IMR-90 (cell line): ENCODE measurements at regions not wholly inside any gene's neighbourhood (a gene's known extent, or its start where the extent isn't known, plus 50 kb on each side); places are given as distances from the start of the nearest gene placed in this dataset.

Experiments
- ATAC-seq: fragments of 200-7000 bp; cut with Tn5 transposase; 2 replicates; pipeline ENCODE4 v1.9.1; 2020; ENCODE audit warnings: low read depth, mild to moderate bottlenecking, moderate library complexity
- BruUV-seq: library from RNA; stranded (reverse); fragments of 400-500 nt; replicated peaks from 2 replicates; lab custom pipeline; 2021; lab: Mats Ljungman, UMichigan
- CTCF ChIA-PET: fragments of 300-600 bp; formaldehyde crosslinking; extraction: SDS; loops from one replicate; lab custom pipeline; 2021; ENCODE audit warnings: antibody characterized with exemption; lab: Yijun Ruan, JAX
- POLR2A ChIA-PET: fragments of 300-600 bp; sonication (Branson Sonifier 250); formaldehyde crosslinking; loops from one replicate; lab custom pipeline; 2022; ENCODE audit warnings: antibody characterized with exemption; ENCODE audit not compliant: unreplicated experiment; lab: Charles Lee
- DNase-seq: peaks from one replicate; pipeline ENCODE4 v3.0.0; 2013
- H2AFZ ChIP-seq: replicated peaks from 2 replicates; pipeline ENCODE3; 2013; ENCODE audit warnings: low read length, mild to moderate bottlenecking; ENCODE audit not compliant: poor library complexity
- H2AK5ac ChIP-seq: 2 replicates; pipeline ENCODE4 v1.6.1; 2013; ENCODE audit warnings: low read depth, low read length, inconsistent platforms
- H2AK9ac ChIP-seq: replicated peaks from 2 replicates; pipeline ENCODE3; 2013; ENCODE audit warnings: mild to moderate bottlenecking, low read depth, low read length, moderate library complexity; ENCODE audit not compliant: poor library complexity
- H2BK120ac ChIP-seq: 2 replicates; pipeline ENCODE4 v1.6.1; 2013; ENCODE audit warnings: low read depth, low read length, inconsistent platforms
- H2BK15ac ChIP-seq: 3 replicates; pipeline ENCODE4 v1.6.1; 2013; ENCODE audit warnings: low read depth, low read length, inconsistent platforms
- H2BK20ac ChIP-seq: 2 replicates; pipeline ENCODE4 v1.6.1; 2013; ENCODE audit warnings: low read depth, mild to moderate bottlenecking, inconsistent platforms, low read length, moderate library complexity
- H2BK5ac ChIP-seq: 2 replicates; pipeline ENCODE4 v1.6.1; 2013; ENCODE audit warnings: mild to moderate bottlenecking, low read depth, low read length, inconsistent platforms; ENCODE audit not compliant: poor library complexity, severe bottlenecking
- H3K14ac ChIP-seq: replicated peaks from 2 replicates; pipeline ENCODE4 v1.6.1; 2013; ENCODE audit warnings: low read depth, low read length, inconsistent platforms
- H3K18ac ChIP-seq: 2 replicates; pipeline ENCODE4 v1.6.1; 2013; ENCODE audit warnings: low read depth, low read length, control low read depth
- H3K23ac ChIP-seq: 2 replicates; pipeline ENCODE4 v1.6.1; 2013; ENCODE audit warnings: low read depth, low read length, inconsistent platforms
- H3K27ac ChIP-seq: 2 replicates; pipeline ENCODE4 v1.5.1; 2013; ENCODE audit warnings: mild to moderate bottlenecking, control low read depth, low read length; ENCODE audit not compliant: insufficient read depth
- H3K27me3 ChIP-seq: 2 replicates; pipeline ENCODE4 v1.6.1; 2013; ENCODE audit warnings: low read length; ENCODE audit not compliant: control insufficient read depth, insufficient read depth
- H3K36me3 ChIP-seq: 2 replicates; pipeline ENCODE4 v1.6.1; 2013; ENCODE audit warnings: low read length, mixed read lengths; ENCODE audit not compliant: control insufficient read depth, insufficient read depth
- H3K4ac ChIP-seq: 2 replicates; pipeline ENCODE4 v1.6.1; 2013; ENCODE audit warnings: low read depth, low read length, inconsistent platforms
- H3K4me1 ChIP-seq: 2 replicates; pipeline ENCODE4 v1.6.1; 2013; ENCODE audit warnings: low read length, mixed read lengths; ENCODE audit not compliant: control insufficient read depth, insufficient read depth
- H3K4me2 ChIP-seq: 2 replicates; pipeline ENCODE4 v1.6.1; 2013; ENCODE audit warnings: low read depth, mild to moderate bottlenecking, control low read depth, low read length, moderate library complexity
- H3K4me3 ChIP-seq: 2 replicates; pipeline ENCODE4 v1.5.1; 2013; ENCODE audit warnings: low read depth, mild to moderate bottlenecking, control low read depth, low read length, moderate library complexity; ENCODE audit not compliant: insufficient read depth
- H3K56ac ChIP-seq: 2 replicates; pipeline ENCODE4 v1.6.1; 2013; ENCODE audit warnings: low read length, inconsistent platforms; ENCODE audit not compliant: insufficient read depth; ENCODE audit errors: extremely low read depth
- H3K79me1 ChIP-seq, 2 experiments: 2 replicates each; pipeline ENCODE4 v1.6.1; 2013; ENCODE audit warnings: low read length in 2 of 2, inconsistent platforms in 1 of 2, low read depth in 1 of 2
- H3K9ac ChIP-seq: 2 replicates; pipeline ENCODE4 v1.6.1; 2013; ENCODE audit warnings: low read depth, low read length, control low read depth
- H3K9me1 ChIP-seq: 2 replicates; pipeline ENCODE4 v1.6.1; 2013; ENCODE audit warnings: low read length, inconsistent platforms; ENCODE audit not compliant: insufficient read depth
- H3K9me3 ChIP-seq: 2 replicates; pipeline ENCODE4 v1.6.1; 2013; ENCODE audit warnings: low read length; ENCODE audit not compliant: control insufficient read depth, insufficient read depth
- H4K20me1 ChIP-seq: 2 replicates; pipeline ENCODE4 v1.6.1; 2013; ENCODE audit warnings: low read length, inconsistent platforms; ENCODE audit not compliant: insufficient read depth
- H4K5ac ChIP-seq: 2 replicates; pipeline ENCODE4 v1.6.1; 2013; ENCODE audit warnings: mild to moderate bottlenecking, low read depth, low read length, control low read depth
- H4K8ac ChIP-seq, 2 experiments: 2 replicates each; pipeline ENCODE4 v1.6.1; 2013; ENCODE audit warnings: low read depth in 2 of 2, low read length in 2 of 2, control low read depth in 1 of 2, inconsistent platforms in 1 of 2
- H4K91ac ChIP-seq: 2 replicates; pipeline ENCODE4 v1.6.1; 2013; ENCODE audit warnings: low read depth, low read length, inconsistent platforms; ENCODE audit not compliant: insufficient read depth
- BHLHE40 ChIP-seq: fragments of 150-350 bp; IDR thresholded peaks from 2 replicates; pipeline ENCODE4 v1.6.1; 2016; ENCODE audit warnings: mild to moderate bottlenecking, low read depth, low read length
- CEBPB ChIP-seq: IDR thresholded peaks from 2 replicates; pipeline ENCODE4 v1.6.1; 2012; ENCODE audit warnings: low read depth, low read length, improper control_type of control experiment
- CHD1 ChIP-seq: IDR thresholded peaks from 2 replicates; pipeline ENCODE4 v1.6.1; 2012; ENCODE audit warnings: low read depth, low read length, improper control_type of control experiment
- FOS ChIP-seq: fragments of 150-350 bp; IDR thresholded peaks from 2 replicates; pipeline ENCODE4 v1.6.1; 2016; ENCODE audit warnings: low read depth, low read length
- MAFK ChIP-seq: IDR thresholded peaks from 2 replicates; pipeline ENCODE4 v1.6.1; 2012; ENCODE audit warnings: low read depth, low read length, improper control_type of control experiment
- MAZ ChIP-seq: IDR thresholded peaks from 2 replicates; pipeline ENCODE4 v1.6.1; 2012; ENCODE audit warnings: low read depth, mild to moderate bottlenecking, low read length, improper control_type of control experiment, moderate library complexity, borderline replicate concordance
- MXI1 ChIP-seq: IDR thresholded peaks from 2 replicates; pipeline ENCODE4 v1.6.1; 2012; ENCODE audit warnings: low read depth, mild to moderate bottlenecking, low read length, moderate library complexity, borderline replicate concordance
- NFE2L2 ChIP-seq: fragments of 150-350 bp; IDR thresholded peaks from 2 replicates; pipeline ENCODE4 v1.6.1; 2016; ENCODE audit warnings: low read depth, mild to moderate bottlenecking, low read length
- POLR2A ChIP-seq: IDR thresholded peaks from 2 replicates; pipeline ENCODE4 v1.6.1; 2012; ENCODE audit warnings: mild to moderate bottlenecking, low read depth, low read length
- RAD21 ChIP-seq: IDR thresholded peaks from 2 replicates; pipeline ENCODE4 v1.6.1; 2012; ENCODE audit warnings: low read length, improper control_type of control experiment
- RCOR1 ChIP-seq: IDR thresholded peaks from 2 replicates; pipeline ENCODE4 v1.6.1; 2012; ENCODE audit warnings: mild to moderate bottlenecking, low read length, improper control_type of control experiment; ENCODE audit not compliant: insufficient replicate concordance
- RFX5 ChIP-seq: IDR thresholded peaks from 2 replicates; pipeline ENCODE4 v1.8.0; 2012; ENCODE audit warnings: low read depth, mild to moderate bottlenecking, low read length, moderate library complexity
- SMC3 ChIP-seq: fragments of 150-350 bp; IDR thresholded peaks from 2 replicates; pipeline ENCODE4 v1.6.1; 2016; ENCODE audit warnings: low read depth, mild to moderate bottlenecking, antibody characterized with exemption, low read length, moderate library complexity
- WGBS, 2 experiments: methylation state at CpG; one replicate each; pipeline versions ENCODE4 v1.1.5 to v1.1.7; 2013; ENCODE audit warnings: missing lambda C conversion rate in 2 of 2; ENCODE audit not compliant: insufficient read length in 1 of 2; ENCODE audit errors: extremely low coverage in 2 of 2; 5-methylcytosine and 5-hydroxymethylcytosine counted together
- dilution Hi-C: fragments of 300-500 bp; cut with HindIII; formaldehyde crosslinking; loops from one replicate; pipeline ENCODE4 v1.14.3; 2018; ENCODE audit warnings: low sequenced_read_pairs; ENCODE audit not compliant: unreplicated experiment
- in situ Hi-C: fragments of 300-500 bp; cut with MboI; formaldehyde crosslinking; loops from 3 replicates; pipeline ENCODE4 v1.14.3; 2019; ENCODE audit warnings: low sequenced_read_pairs, inconsistent platforms, mixed read lengths
- intact Hi-C: fragments of 100-400 bp; cut with micrococcal nuclease; formaldehyde crosslinking; loops from 2 replicates; pipeline ENCODE4 v1.10.0; 2022
- TF ChIP-seq, protein P1 (sequence below): fragments of 150-350 bp; IDR thresholded peaks from 2 replicates; pipeline ENCODE4 v1.6.1; 2017; ENCODE audit warnings: mild to moderate bottlenecking, antibody characterized with exemption, low read length, low read depth
- TF ChIP-seq, protein P2 (sequence below): conservative IDR thresholded peaks from 2 replicates; pipeline ENCODE4 v1.5.1; 2012; ENCODE audit warnings: mild to moderate bottlenecking, low read depth, low read length, improper control_type of control experiment
- TF ChIP-seq, protein P3 (sequence below): fragments of 150-350 bp; IDR thresholded peaks from 2 replicates; pipeline ENCODE4 v1.6.1; 2016; ENCODE audit warnings: low read depth, mild to moderate bottlenecking, low read length, moderate library complexity, borderline replicate concordance

DNA sequence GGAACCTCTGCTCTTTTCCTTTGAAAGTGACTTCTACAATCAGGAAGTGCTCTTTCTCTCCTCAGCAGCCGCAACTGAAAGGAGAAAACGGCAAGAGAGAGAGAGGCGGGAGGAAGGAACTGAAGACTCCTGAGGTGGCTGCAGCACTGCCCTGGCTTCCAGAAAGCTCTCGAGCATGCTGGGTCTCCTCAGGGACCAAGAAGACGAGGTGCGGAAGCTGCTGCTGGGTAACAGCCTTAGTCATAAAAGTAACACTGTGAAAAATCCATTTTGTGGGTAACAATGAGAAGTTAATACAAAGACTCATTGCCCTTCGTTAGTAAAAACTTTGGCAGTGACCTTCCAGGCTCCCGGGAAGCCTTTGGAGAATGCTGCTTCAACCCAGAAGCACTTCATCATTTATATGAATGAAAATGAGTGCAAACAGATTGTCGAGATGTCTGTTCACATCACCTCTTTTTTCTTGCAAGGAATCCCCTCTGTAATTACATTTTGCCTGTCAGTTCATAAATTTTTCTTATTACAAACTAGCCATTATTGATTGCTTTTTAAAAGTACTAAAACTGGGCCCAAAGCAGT, 473.4 kb downstream of the SOX6 start:
- BruUV-seq, result no TSS peak
- 0 out of 2 replicates have a peak overlapping the region, but pooled peaks have one; percentile 2 for H3K4ac ChIP-seq
- H2BK15ac ChIP-seq, result no peak overlapping the region
- WGBS, 2 experiments, result 50% methylated on average over 1 of the region's 9 CpGs; no CpG with 5 or more reads in 1 of the 2 experiments
- H2BK120ac ChIP-seq, result no peak overlapping the region
- ATAC-seq, result no peak
- no peak for DNase-seq
- H3K18ac ChIP-seq, result no peak overlapping the region
- H3K9me1 ChIP-seq, result peaks cover 5% of the 10 kb centered on the region; the same call in 1 of the 2 replicates
- H3K27me3 ChIP-seq, result peaks cover 3% of the 10 kb centered on the region; the same call in 1 of the 2 replicates
- H4K8ac ChIP-seq, result no peak overlapping the region
- dilution Hi-C loops (no loop called here), in situ Hi-C loops (no loop called here), intact Hi-C loops (no loop called here)
- no peak overlapping the region for H3K56ac ChIP-seq
- no peaks in the 10 kb centered on the region for H3K9me3 ChIP-seq
- no peak overlapping the region for H3K4me3 ChIP-seq
- H3K14ac ChIP-seq, result no peak overlapping the region
- TF ChIP-seq RAD21 (no peak), POLR2A (no peak), CEBPB (no peak), RFX5 (no peak), MXI1 (no peak), CHD1 (no peak), MAZ (no peak), RCOR1 (no peak), MAFK (no peak), FOS (no peak), BHLHE40 (no peak), SMC3 (no peak), NFE2L2 (no peak)
- TF ChIP-seq, protein P1, sequence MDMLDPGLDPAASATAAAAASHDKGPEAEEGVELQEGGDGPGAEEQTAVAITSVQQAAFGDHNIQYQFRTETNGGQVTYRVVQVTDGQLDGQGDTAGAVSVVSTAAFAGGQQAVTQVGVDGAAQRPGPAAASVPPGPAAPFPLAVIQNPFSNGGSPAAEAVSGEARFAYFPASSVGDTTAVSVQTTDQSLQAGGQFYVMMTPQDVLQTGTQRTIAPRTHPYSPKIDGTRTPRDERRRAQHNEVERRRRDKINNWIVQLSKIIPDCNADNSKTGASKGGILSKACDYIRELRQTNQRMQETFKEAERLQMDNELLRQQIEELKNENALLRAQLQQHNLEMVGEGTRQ, result no peak
- TF ChIP-seq, protein P2, sequence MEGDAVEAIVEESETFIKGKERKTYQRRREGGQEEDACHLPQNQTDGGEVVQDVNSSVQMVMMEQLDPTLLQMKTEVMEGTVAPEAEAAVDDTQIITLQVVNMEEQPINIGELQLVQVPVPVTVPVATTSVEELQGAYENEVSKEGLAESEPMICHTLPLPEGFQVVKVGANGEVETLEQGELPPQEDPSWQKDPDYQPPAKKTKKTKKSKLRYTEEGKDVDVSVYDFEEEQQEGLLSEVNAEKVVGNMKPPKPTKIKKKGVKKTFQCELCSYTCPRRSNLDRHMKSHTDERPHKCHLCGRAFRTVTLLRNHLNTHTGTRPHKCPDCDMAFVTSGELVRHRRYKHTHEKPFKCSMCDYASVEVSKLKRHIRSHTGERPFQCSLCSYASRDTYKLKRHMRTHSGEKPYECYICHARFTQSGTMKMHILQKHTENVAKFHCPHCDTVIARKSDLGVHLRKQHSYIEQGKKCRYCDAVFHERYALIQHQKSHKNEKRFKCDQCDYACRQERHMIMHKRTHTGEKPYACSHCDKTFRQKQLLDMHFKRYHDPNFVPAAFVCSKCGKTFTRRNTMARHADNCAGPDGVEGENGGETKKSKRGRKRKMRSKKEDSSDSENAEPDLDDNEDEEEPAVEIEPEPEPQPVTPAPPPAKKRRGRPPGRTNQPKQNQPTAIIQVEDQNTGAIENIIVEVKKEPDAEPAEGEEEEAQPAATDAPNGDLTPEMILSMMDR, result no peak
- TF ChIP-seq, protein P3, sequence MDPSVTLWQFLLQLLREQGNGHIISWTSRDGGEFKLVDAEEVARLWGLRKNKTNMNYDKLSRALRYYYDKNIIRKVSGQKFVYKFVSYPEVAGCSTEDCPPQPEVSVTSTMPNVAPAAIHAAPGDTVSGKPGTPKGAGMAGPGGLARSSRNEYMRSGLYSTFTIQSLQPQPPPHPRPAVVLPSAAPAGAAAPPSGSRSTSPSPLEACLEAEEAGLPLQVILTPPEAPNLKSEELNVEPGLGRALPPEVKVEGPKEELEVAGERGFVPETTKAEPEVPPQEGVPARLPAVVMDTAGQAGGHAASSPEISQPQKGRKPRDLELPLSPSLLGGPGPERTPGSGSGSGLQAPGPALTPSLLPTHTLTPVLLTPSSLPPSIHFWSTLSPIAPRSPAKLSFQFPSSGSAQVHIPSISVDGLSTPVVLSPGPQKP, result no peak
- H3K36me3 ChIP-seq, result no peaks in the 10 kb centered on the region
- H4K91ac ChIP-seq, result no peak overlapping the region
- H2BK5ac ChIP-seq, result no peak overlapping the region
- no peak overlapping the region for H3K23ac ChIP-seq
- no peak overlapping the region for H3K27ac ChIP-seq
- peaks cover 5% of the 10 kb centered on the region; the same call in 1 of the 2 replicates for H3K4me1 ChIP-seq
- CTCF ChIA-PET, result no interaction called here
- no peaks in the 10 kb centered on the region for H3K79me1 ChIP-seq
- H2AK5ac ChIP-seq, result no peak overlapping the region
- H3K4me2 ChIP-seq, result no peak overlapping the region
- H4K5ac ChIP-seq, result no peak overlapping the region
- no peaks in the 10 kb centered on the region for H4K20me1 ChIP-seq
- peak overlapping the region; percentile 8 for H2AFZ ChIP-seq
- H3K9ac ChIP-seq, result no peak overlapping the region
- H2AK9ac ChIP-seq, result no peak overlapping the region
- no peak overlapping the region for H2BK20ac ChIP-seq
- POLR2A ChIA-PET, result no interaction called here
